Liver (tissue), 8 donors: ENCODE measurements at regions not wholly inside any gene's neighbourhood (a gene's known extent, or its start where the extent isn't known, plus 50 kb on each side); places are given as distances from the start of the nearest gene placed in this dataset.

Source experiments
- DNase-seq: peaks from one replicate; pipeline ENCODE4 v3.0.0-alpha.2; 2017; ENCODE audit warnings: low spot score
- H3K27ac ChIP-seq, 2 donors: one replicate each; pipeline ENCODE4 v1.7.0; 2013; ENCODE audit warnings: inconsistent platforms in 2 of 2, low read length in 2 of 2, control low read depth in 1 of 2, low read depth in 1 of 2, mild to moderate bottlenecking in 1 of 2
- H3K27me3 ChIP-seq, 4 donors: one replicate each; pipeline versions ENCODE4 v1.6.1 to v1.7.0; 2013; ENCODE audit warnings: low read length in 3 of 4, inconsistent platforms in 1 of 4, mild to moderate bottlenecking in 1 of 4, moderate library complexity in 1 of 4; ENCODE audit not compliant: control insufficient read depth in 4 of 4, insufficient read depth in 4 of 4
- H3K36me3 ChIP-seq, 4 donors: one replicate each; pipeline versions ENCODE4 v1.6.1 to v1.7.0; 2013; ENCODE audit warnings: low read length in 3 of 4, mild to moderate bottlenecking in 3 of 4, low read depth in 1 of 4, moderate library complexity in 1 of 4; ENCODE audit not compliant: control insufficient read depth in 4 of 4, insufficient read depth in 3 of 4
- H3K4me1 ChIP-seq, 4 donors: one replicate each; pipeline versions ENCODE4 v1.6.1 to v1.7.0; 2013; ENCODE audit warnings: low read length in 3 of 4, mild to moderate bottlenecking in 3 of 4, moderate library complexity in 1 of 4; ENCODE audit not compliant: control insufficient read depth in 4 of 4, insufficient read depth in 4 of 4
- H3K4me3 ChIP-seq, 3 donors: one replicate each; pipeline versions ENCODE4 v1.6.1 to v1.7.0; 2013; ENCODE audit warnings: low read length in 3 of 3, control low read depth in 1 of 3, low read depth in 1 of 3, mild to moderate bottlenecking in 1 of 3
- H3K9ac ChIP-seq, 2 donors: one replicate each; pipeline ENCODE4 v1.7.0; 2013; ENCODE audit warnings: low read length in 2 of 2, mild to moderate bottlenecking in 2 of 2, moderate library complexity in 2 of 2, control low read depth in 1 of 2, low read depth in 1 of 2
- H3K9me3 ChIP-seq, 4 donors: one replicate each; pipeline versions ENCODE4 v1.6.1 to v1.7.0; 2013; ENCODE audit warnings: low read length in 3 of 4; ENCODE audit not compliant: control insufficient read depth in 4 of 4
- CTCF ChIP-seq: fragments of 150-350 bp; IDR thresholded peaks from 2 replicates; pipeline ENCODE4 v1.5.1; 2017; ENCODE audit warnings: improper control_type of control experiment, low read depth, low read length; ENCODE audit not compliant: missing input control
- EGR1 ChIP-seq, 2 donors: IDR thresholded peaks; 2 replicates each; pipeline ENCODE4 v1.6.1; 2016 to 2018; ENCODE audit warnings: antibody characterized with exemption in 2 of 2, low read depth in 2 of 2
- FOXA1 ChIP-seq: IDR thresholded peaks from 2 replicates; pipeline ENCODE4 v1.6.1; 2016; ENCODE audit warnings: antibody characterized with exemption
- FOXA2 ChIP-seq: IDR thresholded peaks from 2 replicates; pipeline ENCODE4 v1.6.1; 2016; ENCODE audit warnings: antibody characterized with exemption
- GABPA ChIP-seq, 2 donors: IDR thresholded peaks in 1 of 2; conservative IDR thresholded peaks in 1 of 2; 2 replicates each; pipeline ENCODE4 v1.6.1; 2016; ENCODE audit warnings: antibody characterized with exemption in 2 of 2, mild to moderate bottlenecking in 1 of 2, moderate library complexity in 1 of 2
- HNF4A ChIP-seq, 2 donors: conservative IDR thresholded peaks; 2 replicates each; pipeline ENCODE4 v1.6.1; 2016; ENCODE audit warnings: antibody characterized with exemption in 2 of 2, mild to moderate bottlenecking in 2 of 2
- HNF4G ChIP-seq: IDR thresholded peaks from 2 replicates; pipeline ENCODE4 v1.6.1; 2016; ENCODE audit warnings: antibody characterized with exemption
- JUND ChIP-seq, 2 donors: IDR thresholded peaks; 2 replicates each; pipeline ENCODE4 v1.6.1; 2016; ENCODE audit warnings: antibody characterized with exemption in 2 of 2
- NR2F2 ChIP-seq: IDR thresholded peaks from 2 replicates; pipeline ENCODE4 v1.6.1; 2016; ENCODE audit warnings: antibody characterized with exemption
- RAD21 ChIP-seq, 2 donors: IDR thresholded peaks; 2 replicates each; pipeline ENCODE4 v1.6.1; 2016; ENCODE audit warnings: antibody characterized with exemption in 2 of 2, mild to moderate bottlenecking in 2 of 2
- REST ChIP-seq: IDR thresholded peaks from 2 replicates; pipeline ENCODE4 v1.6.1; 2016; ENCODE audit warnings: antibody characterized with exemption, mild to moderate bottlenecking
- RXRA ChIP-seq, 2 donors: IDR thresholded peaks; 2 replicates each; pipeline ENCODE4 v1.6.1; 2017 to 2018; ENCODE audit warnings: antibody characterized with exemption in 2 of 2, mild to moderate bottlenecking in 1 of 2
- SP1 ChIP-seq: IDR thresholded peaks from 2 replicates; pipeline ENCODE4 v1.6.1; 2018; ENCODE audit warnings: antibody characterized with exemption, mild to moderate bottlenecking
- YY1 ChIP-seq: IDR thresholded peaks from 2 replicates; pipeline ENCODE4 v1.6.1; 2016; ENCODE audit warnings: antibody characterized with exemption, mild to moderate bottlenecking
- WGBS: extraction: QIAGEN DNeasy Blood & Tissue Kit; methylation state at CpG from one replicate; pipeline ENCODE4 v1.1.7; 2013; 5-methylcytosine and 5-hydroxymethylcytosine counted together
- donor health status: healthy.
- donor health status: healthy.
- donor health status: healthy.
- donor health status: healthy.
- donor health status: healthy.

- H3K36me3 ChIP-seq = no peaks in the 10 kb centered on the region
- no peak for TF ChIP-seq YY1
- TF ChIP-seq REST = no peak
- TF ChIP-seq RXRA (IDR thresholded peaks at IDR 0.05) = no peak
- H3K9me3 ChIP-seq = peaks cover 0 to 3% (median under 1%) of the 10 kb centered on the region in 4 donors
- H3K27ac ChIP-seq = no peak overlapping the region
- H3K4me3 ChIP-seq = no peak overlapping the region
- H3K9ac ChIP-seq = no peak overlapping the region
- no peak for DNase-seq
- 61% methylated on average over 8 of the region's 8 CpGs for WGBS
- no peaks in the 10 kb centered on the region for H3K4me1 ChIP-seq
- H3K27me3 ChIP-seq = no peaks in the 10 kb centered on the region
Measured at GRCh38 chr4:152094970-152095700, 334.3 kb upstream of the GATB start.

- Histone ChIP-seq H3K9ac (no peak overlapping the region), H3K4me3 (no peak overlapping the region), H3K4me1 (peaks cover 0 to 1% (median 0%) of the 10 kb centered on the region in 4 donors), H3K27me3 (no peaks in the 10 kb centered on the region), H3K9me3 (peaks cover 0 to 3% (median under 1%) of the 10 kb centered on the region in 4 donors), H3K36me3 (no peaks in the 10 kb centered on the region), H3K27ac (no peak overlapping the region)
- DNase-seq = no peak
- 86% methylated on average over 3 of the region's 3 CpGs for WGBS
- no peak for TF ChIP-seq REST
Measured at GRCh38 chr4:152091405-152091804, 330.6 kb upstream of the GATB start.

GRCh38 chr4:152090543-152090942 is 329.7 kb upstream of the GATB start:
- no peak for DNase-seq
- no peaks in the 10 kb centered on the region for H3K27me3 ChIP-seq
- H3K9me3 ChIP-seq = peaks cover 0 to 3% (median under 1%) of the 10 kb centered on the region in 4 donors
- H3K4me1 ChIP-seq = peaks cover 0 to 1% (median 0%) of the 10 kb centered on the region in 4 donors
- no peak overlapping the region for H3K4me3 ChIP-seq
- no peak overlapping the region for H3K27ac ChIP-seq
- 87% methylated on average over 8 of the region's 8 CpGs for WGBS
- H3K9ac ChIP-seq = no peak overlapping the region
- H3K36me3 ChIP-seq = no peaks in the 10 kb centered on the region
- TF ChIP-seq SP1 = no peak
- TF ChIP-seq GABPA (IDR thresholded peaks at IDR 0.05 in 1 of 2, conservative IDR thresholded peaks at IDR 0.05 in 1 of 2) = no peak
- no peak for TF ChIP-seq RAD21 (IDR thresholded peaks at IDR 0.05)
- no peak for TF ChIP-seq FOXA2
- TF ChIP-seq REST = no peak
- TF ChIP-seq HNF4G = no peak
- TF ChIP-seq EGR1 (IDR thresholded peaks at IDR 0.05; ENCODE audit: low read depth in 2 of 2) = no peak
- no peak for TF ChIP-seq FOXA1
- TF ChIP-seq JUND (IDR thresholded peaks at IDR 0.05) = no peak
- no peak for TF ChIP-seq CTCF
- no peak for TF ChIP-seq HNF4A (conservative IDR thresholded peaks at IDR 0.05)
- no peak for TF ChIP-seq RXRA (IDR thresholded peaks at IDR 0.05)
- TF ChIP-seq NR2F2 = no peak
- no peak for TF ChIP-seq YY1
